Inferior parietal cortex (tissue), 1 donor: ENCODE measurements at regions not wholly inside any gene's neighbourhood (a gene's known extent, or its start where the extent isn't known, plus 50 kb on each side); places are given as distances from the start of the nearest gene placed in this dataset.
"Not testable (repeated sequence)": the region's sequence is repeated elsewhere in the genome, so short reads cannot be mapped to it uniquely, and the experiment has no call there.

Experiments used
- DNase-seq: peaks from one replicate; pipeline ENCODE4 v3.0.0-alpha.2; 2016; ENCODE audit errors: extremely low spot score

GRCh38 chr1:229857585-229857984, 209.5 kb upstream of the GALNT2 start:
- no peak for DNase-seq

GRCh38 chr1:229859026-229859425, 208.0 kb upstream of the GALNT2 start:
- DNase-seq: no peak

DNA sequence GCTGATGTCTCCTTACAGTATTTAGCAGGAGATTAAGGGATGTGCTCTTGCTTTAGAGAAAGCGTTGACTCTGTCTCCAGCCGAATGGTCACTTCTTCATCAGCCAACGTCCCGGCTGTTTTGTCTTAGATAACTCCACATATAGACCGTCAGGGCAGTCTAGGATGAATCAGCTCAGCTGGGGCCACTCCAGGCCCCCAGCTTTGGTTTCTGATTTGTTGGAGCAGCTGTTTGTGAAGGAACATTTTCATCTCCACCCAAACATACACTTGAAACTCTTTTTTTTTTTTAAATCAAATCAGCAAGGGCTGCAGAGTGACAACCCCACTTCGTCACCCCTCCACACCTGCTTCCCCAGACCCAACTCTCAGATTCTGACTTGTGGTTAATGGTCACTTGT, 206.1 kb upstream of the GALNT2 start:
- DNase-seq: no peak

DNA sequence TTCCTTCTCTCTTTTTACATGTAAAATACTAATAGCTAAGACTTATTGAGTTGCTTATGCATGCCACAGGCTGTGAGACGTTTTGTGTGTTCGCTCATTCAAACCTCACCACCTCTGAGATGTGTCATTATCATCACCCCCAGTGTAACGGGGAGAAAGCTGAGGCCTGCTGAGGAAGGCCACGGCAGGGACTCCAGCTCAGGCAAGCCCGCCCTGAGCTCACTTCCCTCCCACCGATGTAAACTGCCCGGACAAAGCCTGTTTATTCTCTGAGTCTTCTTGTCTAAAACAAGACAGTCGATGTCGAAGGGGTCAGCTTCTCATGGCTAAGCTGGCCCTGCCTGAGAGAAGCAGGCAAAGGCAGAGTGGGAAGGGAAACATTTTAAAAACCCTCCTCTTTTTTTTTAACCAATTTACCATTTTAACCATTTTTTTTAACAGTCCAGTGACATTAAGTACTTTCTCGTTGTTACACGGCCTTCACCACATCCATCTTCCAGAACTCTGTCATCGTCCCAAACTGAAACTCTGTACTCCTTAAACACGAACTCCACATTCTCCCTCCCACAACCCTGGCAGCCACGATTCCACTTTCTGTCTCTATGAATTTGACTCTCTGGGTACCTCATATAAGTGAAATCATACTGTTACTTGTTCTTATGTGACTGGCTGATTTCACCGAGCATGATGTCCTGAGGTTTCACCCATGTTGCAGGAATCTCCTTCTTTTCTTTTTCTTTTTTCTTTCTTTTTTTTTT, 204.8 kb upstream of the GALNT2 start:
- no peak for DNase-seq

GRCh38 chr1:229863651-229864545, 203.1 kb upstream of the GALNT2 start:
- DNase-seq: no peak

- no peak for DNase-seq
Measured at GRCh38 chr1:229864686-229865230, 202.3 kb upstream of the GALNT2 start.

DNA sequence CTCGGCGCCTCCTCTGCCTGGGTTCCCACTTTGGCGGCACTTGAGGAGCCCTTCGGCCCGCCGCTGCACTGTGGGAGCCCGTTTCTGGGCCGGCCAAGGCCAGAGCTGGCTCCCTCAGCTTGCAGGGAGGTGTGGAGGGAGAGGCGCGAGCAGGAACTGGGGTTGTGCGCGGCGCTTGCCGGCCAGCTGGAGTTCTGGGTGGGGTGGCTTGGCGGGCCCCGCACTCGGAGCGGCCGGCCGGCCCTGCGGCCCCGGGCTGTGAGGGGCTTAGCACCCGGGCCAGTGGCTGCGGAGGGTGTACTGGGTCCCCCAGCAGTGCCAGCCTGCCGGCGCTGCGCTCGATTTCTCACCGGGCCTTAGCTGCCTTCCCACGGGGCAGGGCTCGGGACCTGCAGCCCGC, 201.7 kb upstream of the GALNT2 start:
- not testable (repeated sequence) for DNase-seq

GRCh38 chr1:229867726-229868125, 199.3 kb upstream of the GALNT2 start:
- no peak for DNase-seq

DNA sequence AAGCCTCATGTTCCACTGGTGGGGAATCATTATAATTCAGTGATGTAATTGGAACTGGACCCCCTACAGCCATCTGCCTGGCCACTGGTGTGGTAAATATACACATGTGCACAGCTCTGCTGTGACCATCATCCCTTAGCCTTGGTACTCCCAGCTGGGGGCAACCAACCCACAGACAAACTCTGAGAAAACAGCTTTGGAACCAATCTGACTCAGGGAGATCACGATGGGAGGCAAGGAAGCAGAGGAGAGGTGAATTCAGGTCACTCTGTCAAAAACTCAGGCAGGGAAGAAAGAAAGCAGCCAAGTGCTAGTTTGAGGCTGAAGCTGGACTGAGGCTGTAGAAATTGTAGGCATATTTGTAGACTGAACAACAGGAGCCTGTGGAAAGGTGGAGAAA, 197.8 kb upstream of the GALNT2 start:
- DNase-seq: no peak

- DNase-seq: no peak
Measured at GRCh38 chr1:229869687-229870086, 197.4 kb upstream of the GALNT2 start.

- DNase-seq: no peak
Measured at GRCh38 chr1:229870381-229870780, 196.7 kb upstream of the GALNT2 start.

- no peak for DNase-seq
Measured at GRCh38 chr1:229871078-229871676, 195.9 kb upstream of the GALNT2 start.

DNA sequence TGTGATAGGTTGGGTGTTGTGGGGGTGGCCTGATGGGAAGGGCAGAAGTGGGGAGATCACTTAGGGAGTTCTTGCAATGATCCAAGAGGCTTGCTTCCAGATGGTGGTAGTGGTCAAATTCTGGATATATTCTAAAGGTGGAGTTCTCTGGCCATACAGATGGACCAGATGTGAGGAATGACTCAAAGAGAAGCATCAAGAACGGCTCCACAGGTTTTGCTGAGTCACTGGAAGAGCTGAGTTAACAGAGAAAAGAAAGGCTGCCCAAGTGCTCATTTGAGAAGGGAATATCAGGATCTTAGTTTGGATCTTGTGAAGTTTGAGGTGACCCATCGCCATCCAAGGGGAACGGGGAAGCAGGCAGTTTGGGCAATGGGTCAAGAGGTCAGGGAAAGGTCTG, 192.9 kb upstream of the GALNT2 start:
- no peak for DNase-seq

DNA sequence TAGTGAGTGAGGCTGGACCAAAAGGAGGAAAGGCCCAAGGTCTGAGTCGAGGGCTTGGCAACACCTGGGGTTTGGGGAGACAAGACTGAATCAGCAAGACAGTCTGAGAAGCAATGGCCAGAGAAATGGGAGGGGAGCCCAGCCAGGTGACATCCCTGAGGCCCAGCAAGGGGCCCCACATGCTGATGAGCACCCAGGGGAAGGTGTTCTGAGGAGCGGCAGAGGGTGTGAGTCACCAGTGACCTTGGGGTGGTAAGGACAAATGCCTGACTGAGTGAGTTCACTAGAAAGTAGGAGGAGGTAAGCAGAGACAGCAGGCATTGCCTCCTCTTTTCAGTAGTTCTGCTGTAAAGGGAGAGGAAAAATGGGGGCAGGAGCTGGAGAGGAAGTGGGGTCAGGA, 192.4 kb upstream of the GALNT2 start:
- DNase-seq: no peak

DNA sequence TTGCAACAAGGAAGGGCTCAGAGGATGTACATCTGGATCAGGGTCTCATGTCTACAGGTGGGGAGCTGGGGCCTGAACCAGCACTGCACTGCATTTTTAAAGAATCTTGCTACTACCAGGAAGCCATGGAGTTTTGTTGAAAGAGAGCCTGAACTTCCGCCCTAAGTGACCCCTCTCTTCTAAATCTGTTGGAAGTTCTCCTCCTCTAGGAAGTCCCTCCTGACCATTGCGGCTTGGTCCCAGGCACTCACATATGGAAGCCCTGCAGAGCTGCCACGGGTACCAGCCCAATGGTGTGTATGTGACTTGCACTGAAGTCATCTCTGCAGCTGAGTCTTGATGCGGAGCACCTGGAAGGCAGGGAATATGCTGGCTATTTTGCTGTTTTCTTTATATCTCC, 192.0 kb upstream of the GALNT2 start:
- no peak for DNase-seq

GRCh38 chr1:229879746-229880145, 187.3 kb upstream of the GALNT2 start:
- no peak for DNase-seq

GRCh38 chr1:229880271-229881170, 186.5 kb upstream of the GALNT2 start:
- no peak for DNase-seq

DNA sequence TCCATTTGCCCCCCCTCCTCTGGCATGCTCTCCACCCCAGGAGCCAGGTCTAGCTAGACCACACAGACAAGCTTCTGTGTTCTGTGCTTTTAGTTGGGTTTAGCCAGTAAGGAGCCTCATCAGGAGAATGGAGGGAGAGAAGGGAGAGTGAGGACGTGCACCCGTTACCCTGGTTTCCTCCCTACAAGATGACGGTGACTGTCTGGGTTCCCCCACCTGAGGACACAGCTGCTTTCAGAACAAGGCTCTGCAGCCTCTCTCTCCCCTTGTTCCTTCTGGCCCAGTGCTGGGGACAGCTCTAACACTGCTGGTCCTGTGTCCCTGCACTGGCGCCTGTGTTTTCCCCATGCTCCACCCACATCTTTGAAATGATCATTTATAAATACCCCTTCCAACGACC, 184.4 kb upstream of the GALNT2 start:
- DNase-seq: no peak

DNA sequence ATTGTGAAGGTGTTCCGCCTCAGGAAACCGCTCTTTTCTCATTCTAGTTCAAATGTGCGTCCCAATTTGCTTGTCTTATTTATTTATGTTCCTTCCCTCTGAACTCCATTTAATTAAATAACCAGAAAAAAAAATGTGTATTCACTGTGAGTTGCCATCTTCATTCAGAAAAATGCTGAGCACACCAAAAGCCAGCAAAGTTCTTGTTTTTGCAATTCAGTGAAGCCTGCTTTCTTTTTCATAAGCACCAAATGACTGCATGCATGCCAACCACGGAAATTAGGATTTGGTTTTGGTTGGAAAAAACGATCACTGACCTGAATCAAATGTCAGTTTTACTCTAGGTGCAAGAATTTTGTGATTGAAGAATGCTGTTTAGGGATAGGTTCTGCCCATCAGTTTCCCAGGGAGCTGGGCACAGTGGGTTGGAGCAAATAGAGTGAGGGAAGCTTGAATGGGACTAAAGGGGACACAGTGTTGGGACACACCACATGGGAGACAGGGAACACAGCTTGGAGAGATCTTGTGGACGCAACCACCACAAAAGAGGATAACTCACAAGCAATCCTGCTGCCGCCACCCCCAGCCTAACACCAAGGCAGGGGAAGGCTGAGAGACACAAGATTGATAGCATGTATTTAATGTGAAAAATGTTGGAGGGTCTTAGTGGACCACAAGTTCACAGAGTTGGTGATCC, 183.4 kb upstream of the GALNT2 start:
- no peak for DNase-seq

DNA sequence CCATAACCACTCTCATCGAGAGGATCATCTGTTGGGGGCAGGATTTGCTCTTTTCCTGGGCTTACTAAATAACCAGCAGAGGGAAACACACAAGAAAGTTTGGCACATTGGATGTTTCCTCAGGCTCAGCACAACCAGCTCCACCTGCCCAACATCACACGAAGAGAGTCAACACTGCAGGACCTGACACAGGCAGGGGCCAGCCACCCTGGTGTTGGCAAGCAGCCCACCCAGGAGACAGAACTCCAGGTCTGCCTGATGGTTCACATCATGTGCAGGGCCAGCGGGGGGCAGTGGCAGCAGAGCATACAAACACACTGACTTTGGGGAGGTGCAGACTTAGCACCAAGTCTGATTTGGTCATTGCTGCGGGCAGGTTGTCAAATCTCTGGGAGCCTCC, 182.3 kb upstream of the GALNT2 start:
- DNase-seq: no peak
